DOHH2 (cell line): ENCODE measurements at regions not wholly inside any gene's neighbourhood (a gene's known extent, or its start where the extent isn't known, plus 50 kb on each side); places are given as distances from the start of the nearest gene placed in this dataset.

Source experiments
- H3F3A ChIP-seq: fragments of 200-600 bp; sonication (generic), shearing (Covaris generic); 2 replicates; pipeline ENCODE4 v1.6.0; 2016; ENCODE audit warnings: antibody characterized with exemption, mild to moderate bottlenecking; ENCODE audit not compliant: control insufficient read depth, insufficient read depth
- H3K27ac ChIP-seq: fragments of 200-600 bp; sonication (generic); 2 replicates; pipeline ENCODE4 v1.5.1; 2014; ENCODE audit warnings: low read depth, mild to moderate bottlenecking, low read length, moderate library complexity
- H3K27me3 ChIP-seq: fragments of 200-600 bp; sonication (generic); 2 replicates; pipeline ENCODE4 v1.6.1; 2014; ENCODE audit warnings: mild to moderate bottlenecking, low read length, mixed read lengths; ENCODE audit not compliant: control insufficient read depth
- H3K36me3 ChIP-seq: fragments of 200-600 bp; sonication (generic); 2 replicates; pipeline ENCODE4 v1.6.1; 2014; ENCODE audit warnings: mild to moderate bottlenecking, low read length, moderate library complexity, mixed read lengths; ENCODE audit not compliant: control insufficient read depth
- H3K4me1 ChIP-seq: fragments of 200-600 bp; sonication (generic); 2 replicates; pipeline ENCODE4 v1.6.1; 2014; ENCODE audit warnings: mild to moderate bottlenecking, low read length, mixed read lengths; ENCODE audit not compliant: control insufficient read depth
- H3K4me2 ChIP-seq: fragments of 200-600 bp; sonication (generic); 2 replicates; pipeline ENCODE4 v1.6.0; 2014; ENCODE audit warnings: mild to moderate bottlenecking, low read length, moderate library complexity
- H3K4me3 ChIP-seq: fragments of 200-600 bp; sonication (generic); 2 replicates; pipeline ENCODE4 v1.5.1; 2014; ENCODE audit warnings: mild to moderate bottlenecking, low read length, mixed read lengths
- H3K79me2 ChIP-seq: fragments of 200-600 bp; sonication (generic); 2 replicates; pipeline ENCODE4 v1.6.1; 2014; ENCODE audit warnings: mild to moderate bottlenecking, low read length, mixed read lengths; ENCODE audit not compliant: control insufficient read depth
- H3K9me2 ChIP-seq: fragments of 200-600 bp; sonication (generic); replicated peaks from 2 replicates; pipeline ENCODE4 v1.6.1; 2014; ENCODE audit warnings: mild to moderate bottlenecking, low read length, mixed read lengths; ENCODE audit not compliant: control insufficient read depth
- H3K9me3 ChIP-seq: fragments of 200-600 bp; sonication (generic); 2 replicates; pipeline ENCODE4 v1.6.1; 2014; ENCODE audit warnings: antibody characterized with exemption, low read length, mixed read lengths; ENCODE audit not compliant: control insufficient read depth, insufficient read depth
- H4K20me1 ChIP-seq: fragments of 200-600 bp; sonication (generic); 2 replicates; pipeline ENCODE4 v1.6.0; 2014; ENCODE audit warnings: low read depth, mild to moderate bottlenecking, antibody characterized with exemption, low read length, moderate library complexity; ENCODE audit not compliant: control insufficient read depth, insufficient read depth
- CTCF ChIP-seq: fragments of 200-600 bp; sonication (generic); IDR thresholded peaks from one replicate; pipeline ENCODE4 v1.5.1; 2014; ENCODE audit warnings: antibody characterized with exemption, mild to moderate bottlenecking, low read depth, low read length; ENCODE audit not compliant: poor library complexity, severe bottlenecking
- EZH2phosphoT487 ChIP-seq: fragments of 200-600 bp; sonication (generic); IDR thresholded peaks from 2 replicates; pipeline ENCODE4 v1.6.1; 2017; ENCODE audit warnings: borderline replicate concordance, mild to moderate bottlenecking, antibody characterized with exemption, low read length, moderate library complexity, mixed read lengths

DNA sequence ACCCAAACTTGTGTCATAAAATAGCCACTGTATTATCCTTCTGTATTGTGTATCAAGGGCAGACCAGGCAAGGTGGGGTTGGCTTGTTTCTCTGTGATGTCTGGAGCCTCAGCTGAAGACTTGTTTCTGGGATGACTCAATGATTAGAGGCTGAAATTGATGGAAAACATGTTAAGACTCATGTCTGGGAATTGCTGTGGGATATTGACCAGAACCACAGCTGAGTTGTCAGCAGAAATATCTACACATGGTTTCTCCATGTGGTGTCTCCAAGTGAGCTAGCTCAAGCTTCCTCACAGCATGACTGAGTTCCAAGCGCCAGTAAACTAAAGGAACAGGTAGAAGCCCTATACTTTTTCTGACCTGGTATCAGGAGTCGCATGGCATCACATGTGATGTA is 128.5 kb upstream of the SYNDIG1 start:
- Histone ChIP-seq H3K4me2 (no peak overlapping the region), H3K27ac (no peak overlapping the region), H3K79me2 (no peaks in the 10 kb centered on the region), H3K4me3 (no peak overlapping the region), H4K20me1 (no peaks in the 10 kb centered on the region), H3K9me3 (no peaks in the 10 kb centered on the region), H3F3A (no peaks in the 10 kb centered on the region), H3K4me1 (no peaks in the 10 kb centered on the region), H3K27me3 (no peaks in the 10 kb centered on the region), H3K9me2 (no peaks in the 10 kb centered on the region), H3K36me3 (no peaks in the 10 kb centered on the region)
- no peak for TF ChIP-seq CTCF
- TF ChIP-seq EZH2phosphoT487: no peak

- Histone ChIP-seq H3K9me2 (no peaks in the 10 kb centered on the region), H3K79me2 (no peaks in the 10 kb centered on the region), H3K36me3 (no peaks in the 10 kb centered on the region), H3F3A (no peaks in the 10 kb centered on the region), H3K27ac (no peak overlapping the region), H3K4me3 (no peak overlapping the region), H4K20me1 (no peaks in the 10 kb centered on the region), H3K9me3 (no peaks in the 10 kb centered on the region), H3K27me3 (no peaks in the 10 kb centered on the region), H3K4me2 (no peak overlapping the region), H3K4me1 (no peaks in the 10 kb centered on the region)
- no peak for TF ChIP-seq CTCF
- TF ChIP-seq EZH2phosphoT487: no peak
Observed at GRCh38 chr20:24339210-24339641, 130.2 kb upstream of the SYNDIG1 start.

DNA sequence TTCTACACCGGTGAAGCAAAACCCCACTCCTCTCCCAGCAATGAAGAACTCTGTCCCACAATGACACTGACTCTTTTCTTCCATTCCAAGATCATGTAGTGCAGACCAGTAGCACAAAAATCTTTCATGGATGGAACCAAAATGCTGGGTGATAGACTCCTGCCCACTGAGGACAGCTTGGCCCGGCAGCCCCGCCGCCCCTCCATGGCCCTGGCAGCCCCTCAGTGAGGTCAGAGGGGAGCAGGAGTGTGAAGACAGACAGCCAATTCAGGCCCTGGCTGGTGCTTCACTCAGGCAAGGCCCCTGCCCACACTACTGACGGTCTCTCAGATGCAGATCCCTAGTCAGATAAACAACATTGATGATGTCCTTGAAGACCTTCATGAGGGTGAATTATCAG is 131.9 kb upstream of the SYNDIG1 start:
- no peaks in the 10 kb centered on the region for H3K9me3 ChIP-seq
- no peaks in the 10 kb centered on the region for H3K4me1 ChIP-seq
- no peaks in the 10 kb centered on the region for H3K36me3 ChIP-seq
- H3K27ac ChIP-seq: no peak overlapping the region
- H3K4me2 ChIP-seq: no peak overlapping the region
- no peaks in the 10 kb centered on the region for H3F3A ChIP-seq
- TF ChIP-seq CTCF (no peak), EZH2phosphoT487 (no peak)
- H4K20me1 ChIP-seq: no peaks in the 10 kb centered on the region
- no peaks in the 10 kb centered on the region for H3K9me2 ChIP-seq
- H3K27me3 ChIP-seq: no peaks in the 10 kb centered on the region
- no peak overlapping the region for H3K4me3 ChIP-seq
- H3K79me2 ChIP-seq: no peaks in the 10 kb centered on the region

GRCh38 chr20:24337069-24337468 is 132.4 kb upstream of the SYNDIG1 start:
- H3K9me3 ChIP-seq: no peaks in the 10 kb centered on the region
- no peaks in the 10 kb centered on the region for H3K9me2 ChIP-seq
- H3K4me2 ChIP-seq: no peak overlapping the region
- H3K79me2 ChIP-seq: no peaks in the 10 kb centered on the region
- no peaks in the 10 kb centered on the region for H3K4me1 ChIP-seq
- no peaks in the 10 kb centered on the region for H3F3A ChIP-seq
- no peak overlapping the region for H3K4me3 ChIP-seq
- no peaks in the 10 kb centered on the region for H4K20me1 ChIP-seq
- no peak overlapping the region for H3K27ac ChIP-seq
- no peaks in the 10 kb centered on the region for H3K36me3 ChIP-seq
- no peak for TF ChIP-seq CTCF
- no peak for TF ChIP-seq EZH2phosphoT487
- H3K27me3 ChIP-seq: no peaks in the 10 kb centered on the region
